GM23338 (cell line): ENCODE measurements at regions not wholly inside any gene's neighbourhood (a gene's known extent, or its start where the extent isn't known, plus 50 kb on each side); places are given as distances from the start of the nearest gene placed in this dataset.

Source experiments
- CREB1 ChIP-seq: fragments of 250-450 bp; sonication (Bioruptor Pico); IDR thresholded peaks from 2 replicates; pipeline ENCODE4 v1.5.0; 2020; ENCODE audit warnings: low read depth, mild to moderate bottlenecking, moderate library complexity
- EZH2 ChIP-seq: fragments of 200-600 bp; sonication (generic); IDR thresholded peaks from one replicate; pipeline ENCODE4 v1.8.0; 2017; ENCODE audit warnings: antibody characterized with exemption, mild to moderate bottlenecking, low read depth; ENCODE audit not compliant: unreplicated experiment
- EZH2phosphoT487 ChIP-seq: fragments of 200-600 bp; sonication (generic); IDR thresholded peaks from one replicate; pipeline ENCODE4 v1.8.1; 2018; ENCODE audit warnings: antibody characterized with exemption; ENCODE audit not compliant: unreplicated experiment
- JUNB ChIP-seq: IDR thresholded peaks from one replicate; pipeline ENCODE4 v1.6.1; 2016; ENCODE audit warnings: antibody characterized with exemption; ENCODE audit not compliant: unreplicated experiment
- NANOG ChIP-seq: IDR thresholded peaks from 2 replicates; pipeline ENCODE4 v1.6.1; 2016; ENCODE audit warnings: antibody characterized with exemption, borderline replicate concordance
- POLR2AphosphoS5 ChIP-seq: IDR thresholded peaks from 2 replicates; pipeline ENCODE4 v1.6.1; 2016; ENCODE audit warnings: antibody characterized with exemption, low read depth
- ZNF114 ChIP-seq: fragments of 250-450 bp; sonication (Bioruptor Pico); IDR thresholded peaks from 2 replicates; pipeline ENCODE4 v1.5.0; 2020; ENCODE audit warnings: mild to moderate bottlenecking, moderate library complexity
- ZNF331 ChIP-seq: fragments of 250-450 bp; sonication (Bioruptor Pico); IDR thresholded peaks from 2 replicates; pipeline ENCODE4 v1.5.0; 2020; ENCODE audit warnings: low read depth, mild to moderate bottlenecking, moderate library complexity
- TF ChIP-seq, protein P1 (sequence below), 2 experiments: fragments of 200-600 bp in 1 of 2; sonication (generic) in 1 of 2; conservative IDR thresholded peaks; 2 replicates each; pipeline versions ENCODE4 v1.5.1 to v1.6.1; 2016 to 2017; ENCODE audit warnings: antibody characterized with exemption in 2 of 2, low read depth in 2 of 2, mild to moderate bottlenecking in 2 of 2, moderate library complexity in 1 of 2
- TF ChIP-seq, protein P2 (sequence below): IDR thresholded peaks from one replicate; pipeline ENCODE4 v1.6.1; 2018; ENCODE audit warnings: antibody characterized with exemption; ENCODE audit not compliant: unreplicated experiment
- TF ChIP-seq, protein P3 (sequence below): IDR thresholded peaks from 2 replicates; pipeline ENCODE4 v1.6.1; 2016; ENCODE audit warnings: antibody characterized with exemption

DNA sequence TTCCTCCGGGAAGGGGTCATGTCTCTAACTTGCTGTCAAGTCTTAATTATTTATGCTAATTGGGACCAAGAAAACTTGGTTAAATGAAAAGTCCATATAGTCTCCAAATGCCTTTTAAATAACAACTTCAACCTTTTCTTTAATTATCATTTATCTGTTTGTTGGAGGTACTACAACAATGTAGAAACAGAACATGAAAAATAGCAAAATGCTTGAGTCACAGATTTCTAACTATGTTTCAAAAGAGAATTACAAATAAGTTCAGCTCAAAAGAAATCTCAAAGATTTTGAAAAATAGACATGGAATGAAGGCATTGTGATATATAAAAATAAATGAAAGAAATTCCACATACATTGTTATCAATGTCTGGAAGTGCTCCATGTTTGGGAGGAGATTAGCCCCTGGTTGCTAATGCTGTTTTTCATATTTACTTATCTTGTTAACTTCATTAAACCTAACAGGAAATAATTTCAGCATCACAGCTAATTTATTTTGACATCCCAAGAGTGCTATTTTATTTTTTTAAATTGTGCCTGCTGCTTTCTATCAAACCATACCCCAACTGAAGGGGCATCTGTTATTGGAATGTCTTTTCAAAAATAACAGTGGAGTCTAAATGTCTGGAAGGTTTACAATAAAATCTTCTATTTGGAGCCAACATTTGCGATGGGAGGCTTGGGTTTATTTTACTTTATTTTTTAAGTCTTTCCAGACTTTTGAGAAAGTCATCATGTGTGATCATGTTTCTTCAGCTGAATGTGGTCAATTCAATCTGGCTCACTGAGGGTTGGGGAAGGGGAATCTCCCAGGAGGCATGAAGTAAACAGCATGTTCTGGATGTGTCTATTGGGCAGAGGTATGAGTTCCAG is 53.1 kb upstream of the ANKRD55 start:
- TF ChIP-seq EZH2 (no peak), EZH2phosphoT487 (no peak), POLR2AphosphoS5 (no peak), CREB1 (CRISPR knock-in tag) (no peak), JUNB (no peak), ZNF114 (CRISPR knock-in tag) (no peak), NANOG (no peak), ZNF331 (CRISPR knock-in tag) (no peak)
- TF ChIP-seq, protein P1, sequence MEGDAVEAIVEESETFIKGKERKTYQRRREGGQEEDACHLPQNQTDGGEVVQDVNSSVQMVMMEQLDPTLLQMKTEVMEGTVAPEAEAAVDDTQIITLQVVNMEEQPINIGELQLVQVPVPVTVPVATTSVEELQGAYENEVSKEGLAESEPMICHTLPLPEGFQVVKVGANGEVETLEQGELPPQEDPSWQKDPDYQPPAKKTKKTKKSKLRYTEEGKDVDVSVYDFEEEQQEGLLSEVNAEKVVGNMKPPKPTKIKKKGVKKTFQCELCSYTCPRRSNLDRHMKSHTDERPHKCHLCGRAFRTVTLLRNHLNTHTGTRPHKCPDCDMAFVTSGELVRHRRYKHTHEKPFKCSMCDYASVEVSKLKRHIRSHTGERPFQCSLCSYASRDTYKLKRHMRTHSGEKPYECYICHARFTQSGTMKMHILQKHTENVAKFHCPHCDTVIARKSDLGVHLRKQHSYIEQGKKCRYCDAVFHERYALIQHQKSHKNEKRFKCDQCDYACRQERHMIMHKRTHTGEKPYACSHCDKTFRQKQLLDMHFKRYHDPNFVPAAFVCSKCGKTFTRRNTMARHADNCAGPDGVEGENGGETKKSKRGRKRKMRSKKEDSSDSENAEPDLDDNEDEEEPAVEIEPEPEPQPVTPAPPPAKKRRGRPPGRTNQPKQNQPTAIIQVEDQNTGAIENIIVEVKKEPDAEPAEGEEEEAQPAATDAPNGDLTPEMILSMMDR (conservative IDR thresholded peaks at IDR 0.05; ENCODE audit: low read depth in 2 of 2) = no peak
- TF ChIP-seq, protein P2, sequence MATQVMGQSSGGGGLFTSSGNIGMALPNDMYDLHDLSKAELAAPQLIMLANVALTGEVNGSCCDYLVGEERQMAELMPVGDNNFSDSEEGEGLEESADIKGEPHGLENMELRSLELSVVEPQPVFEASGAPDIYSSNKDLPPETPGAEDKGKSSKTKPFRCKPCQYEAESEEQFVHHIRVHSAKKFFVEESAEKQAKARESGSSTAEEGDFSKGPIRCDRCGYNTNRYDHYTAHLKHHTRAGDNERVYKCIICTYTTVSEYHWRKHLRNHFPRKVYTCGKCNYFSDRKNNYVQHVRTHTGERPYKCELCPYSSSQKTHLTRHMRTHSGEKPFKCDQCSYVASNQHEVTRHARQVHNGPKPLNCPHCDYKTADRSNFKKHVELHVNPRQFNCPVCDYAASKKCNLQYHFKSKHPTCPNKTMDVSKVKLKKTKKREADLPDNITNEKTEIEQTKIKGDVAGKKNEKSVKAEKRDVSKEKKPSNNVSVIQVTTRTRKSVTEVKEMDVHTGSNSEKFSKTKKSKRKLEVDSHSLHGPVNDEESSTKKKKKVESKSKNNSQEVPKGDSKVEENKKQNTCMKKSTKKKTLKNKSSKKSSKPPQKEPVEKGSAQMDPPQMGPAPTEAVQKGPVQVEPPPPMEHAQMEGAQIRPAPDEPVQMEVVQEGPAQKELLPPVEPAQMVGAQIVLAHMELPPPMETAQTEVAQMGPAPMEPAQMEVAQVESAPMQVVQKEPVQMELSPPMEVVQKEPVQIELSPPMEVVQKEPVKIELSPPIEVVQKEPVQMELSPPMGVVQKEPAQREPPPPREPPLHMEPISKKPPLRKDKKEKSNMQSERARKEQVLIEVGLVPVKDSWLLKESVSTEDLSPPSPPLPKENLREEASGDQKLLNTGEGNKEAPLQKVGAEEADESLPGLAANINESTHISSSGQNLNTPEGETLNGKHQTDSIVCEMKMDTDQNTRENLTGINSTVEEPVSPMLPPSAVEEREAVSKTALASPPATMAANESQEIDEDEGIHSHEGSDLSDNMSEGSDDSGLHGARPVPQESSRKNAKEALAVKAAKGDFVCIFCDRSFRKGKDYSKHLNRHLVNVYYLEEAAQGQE = no peak
- TF ChIP-seq, protein P3, sequence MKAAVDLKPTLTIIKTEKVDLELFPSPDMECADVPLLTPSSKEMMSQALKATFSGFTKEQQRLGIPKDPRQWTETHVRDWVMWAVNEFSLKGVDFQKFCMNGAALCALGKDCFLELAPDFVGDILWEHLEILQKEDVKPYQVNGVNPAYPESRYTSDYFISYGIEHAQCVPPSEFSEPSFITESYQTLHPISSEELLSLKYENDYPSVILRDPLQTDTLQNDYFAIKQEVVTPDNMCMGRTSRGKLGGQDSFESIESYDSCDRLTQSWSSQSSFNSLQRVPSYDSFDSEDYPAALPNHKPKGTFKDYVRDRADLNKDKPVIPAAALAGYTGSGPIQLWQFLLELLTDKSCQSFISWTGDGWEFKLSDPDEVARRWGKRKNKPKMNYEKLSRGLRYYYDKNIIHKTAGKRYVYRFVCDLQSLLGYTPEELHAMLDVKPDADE = no peak
